Hematopoietic multipotent progenitor cell (in vitro differentiated cells): ENCODE measurements at regions not wholly inside any gene's neighbourhood (a gene's known extent, or its start where the extent isn't known, plus 50 kb on each side); places are given as distances from the start of the nearest gene placed in this dataset.
"Not testable (repeated sequence)": the region's sequence is repeated elsewhere in the genome, so short reads cannot be mapped to it uniquely, and the experiment has no call there.

ENCODE experiments used
- DNase-seq, 3 donors: peaks; one replicate each; pipeline ENCODE4 v3.0.0-alpha.2; 2011 to 2015; ENCODE audit warnings: low read depth in 2 of 3, low spot score in 2 of 3

DNA sequence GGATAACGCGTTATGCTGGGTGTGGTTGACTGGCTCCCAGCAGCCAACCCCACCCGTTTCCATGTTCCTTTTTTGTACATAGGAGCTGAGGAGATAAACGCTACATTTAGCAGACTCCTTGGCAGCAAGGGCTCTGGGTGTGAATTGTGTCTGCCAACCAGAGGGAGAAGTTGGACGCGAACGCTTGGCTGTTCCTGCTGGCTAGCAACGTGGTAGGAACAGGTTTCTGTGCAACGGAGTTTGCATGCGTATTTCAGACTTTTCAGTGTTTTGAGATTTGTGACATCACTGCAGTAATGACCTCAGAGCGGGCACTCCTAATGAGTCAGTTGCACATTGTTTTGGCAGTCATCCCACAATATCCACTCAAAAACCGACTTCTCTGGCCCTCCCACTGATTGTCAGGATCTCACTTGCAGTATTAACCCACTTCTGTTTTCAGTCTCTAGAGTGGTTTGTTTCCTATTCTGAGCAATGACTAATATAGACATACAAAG, 98.7 kb upstream of the RGS1 start:
- peak in 1 of 3 donors; percentile 29 for DNase-seq

- DNase-seq = peak in 2 of 3 donors; percentile 32 to 77
Observed at GRCh38 chr1:192477630-192478029, 97.9 kb upstream of the RGS1 start.

DNA sequence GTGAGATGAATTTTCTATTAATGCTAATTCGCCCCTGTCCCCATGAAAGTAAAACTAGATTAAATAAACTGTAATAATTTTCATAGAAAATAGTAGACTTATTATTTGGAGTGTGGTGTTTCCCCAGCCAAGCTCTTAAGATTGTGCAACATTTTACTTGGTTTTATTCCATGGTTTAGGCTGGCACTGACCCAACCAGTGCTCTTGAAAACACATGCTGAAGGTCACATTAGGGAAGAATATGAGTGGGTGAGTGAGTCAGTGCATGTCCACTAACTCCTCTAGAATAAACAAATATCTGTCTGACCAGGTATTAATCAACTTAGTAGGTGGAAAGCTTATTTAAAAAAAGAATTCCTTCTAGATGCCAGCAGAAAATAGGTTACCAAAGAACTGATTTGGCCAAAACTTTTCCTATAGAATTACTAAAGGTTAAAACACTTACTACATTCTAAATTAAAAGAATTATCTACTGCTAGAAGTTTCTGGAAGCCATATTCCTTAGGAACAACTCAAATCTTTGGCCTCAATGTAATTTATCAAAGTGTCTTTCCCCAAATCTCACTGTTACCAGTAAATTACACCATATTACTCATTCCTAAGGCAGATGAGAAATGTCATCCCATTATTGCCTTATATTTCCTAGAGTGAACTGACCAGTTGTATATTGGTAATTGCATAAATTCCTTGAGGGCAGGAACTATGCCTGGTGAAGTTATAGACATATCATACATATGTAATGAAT, 89.7 kb upstream of the RGS1 start:
- DNase-seq = no peak

DNA sequence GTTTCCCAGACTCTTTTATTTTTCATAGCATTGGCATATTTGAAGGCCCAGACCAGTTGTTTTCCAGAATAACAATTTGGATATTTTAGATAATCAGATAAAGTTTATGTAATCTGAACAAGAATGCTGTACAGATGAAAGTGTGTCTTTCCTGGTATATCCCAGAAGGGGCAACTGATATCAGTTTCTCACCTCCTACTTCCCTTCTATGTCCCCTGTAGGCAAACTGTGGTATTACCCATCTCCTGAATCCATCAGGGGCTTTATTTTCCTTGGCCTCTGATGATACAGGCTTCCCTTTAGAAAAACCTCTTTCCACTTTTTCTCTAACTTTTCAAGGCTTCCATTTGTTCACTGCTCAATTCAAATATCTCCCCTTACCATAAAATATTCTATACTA, 87.5 kb upstream of the RGS1 start:
- DNase-seq = no peak

- no peak for DNase-seq
Observed at GRCh38 chr1:192489047-192489446, 86.5 kb upstream of the RGS1 start.

- DNase-seq = peak in 2 of 3 donors; percentile 78 to 92
Observed at GRCh38 chr1:192489748-192490147, 85.8 kb upstream of the RGS1 start.

DNA sequence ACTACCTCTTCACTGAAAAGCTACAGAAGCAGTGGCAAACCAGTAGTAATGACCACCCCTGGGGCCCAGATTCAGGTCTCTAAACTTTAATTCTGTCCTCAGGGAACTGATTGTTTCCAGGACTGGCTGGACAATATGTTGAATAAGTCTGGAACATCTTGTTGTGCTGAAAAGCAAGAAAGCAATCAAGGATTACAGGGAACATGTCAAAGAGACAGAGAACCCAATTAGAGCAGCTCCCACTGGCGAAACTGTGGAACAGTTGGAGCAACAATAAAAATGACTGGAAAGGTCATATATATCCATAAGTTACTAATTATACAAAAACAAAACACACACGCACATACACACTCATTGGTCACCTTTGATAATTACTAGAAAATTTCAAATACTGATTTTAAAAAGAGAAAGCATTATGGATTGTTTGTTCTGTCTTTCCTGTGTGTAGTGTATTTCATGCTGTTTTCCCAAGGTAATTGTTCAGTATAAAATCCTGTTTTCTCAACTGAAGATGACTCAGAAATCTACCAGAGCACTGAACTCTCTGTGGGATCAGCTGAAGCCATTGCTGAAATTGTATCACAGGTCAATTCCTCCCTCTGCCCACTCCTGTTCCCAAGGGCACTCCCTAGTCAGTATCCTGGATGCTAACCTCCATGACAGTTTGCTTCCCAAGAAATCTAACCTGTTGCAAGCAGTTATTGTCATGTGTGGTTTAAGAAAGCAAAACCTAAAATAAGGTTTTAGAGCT, 83.6 kb upstream of the RGS1 start:
- no peak for DNase-seq

GRCh38 chr1:192493584-192493983, 82.0 kb upstream of the RGS1 start:
- no peak for DNase-seq

GRCh38 chr1:192496369-192497056, 79.1 kb upstream of the RGS1 start:
- DNase-seq = no peak

GRCh38 chr1:192497214-192497794, 78.3 kb upstream of the RGS1 start:
- no peak for DNase-seq

DNA sequence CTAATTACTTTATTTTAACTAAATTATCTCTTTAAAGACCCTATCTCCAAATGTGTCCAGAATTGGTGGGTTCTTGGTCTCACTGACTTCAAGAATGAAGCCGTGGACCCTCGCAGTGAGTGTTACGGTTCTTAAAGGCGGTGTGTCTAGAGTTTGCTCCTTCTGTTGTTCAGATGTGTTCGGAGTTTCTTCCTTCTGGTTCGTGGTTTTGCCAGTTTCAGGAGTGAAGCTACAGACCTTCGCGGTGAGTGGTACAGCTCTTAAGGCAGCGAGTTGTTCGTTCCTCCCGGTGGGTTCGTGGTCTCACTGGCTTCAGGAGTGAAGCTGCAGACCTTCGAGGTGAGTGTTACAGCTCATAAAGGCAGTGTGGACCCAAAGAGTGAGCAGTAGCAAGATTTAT, 77.5 kb upstream of the RGS1 start:
- DNase-seq = not testable (repeated sequence)

DNA sequence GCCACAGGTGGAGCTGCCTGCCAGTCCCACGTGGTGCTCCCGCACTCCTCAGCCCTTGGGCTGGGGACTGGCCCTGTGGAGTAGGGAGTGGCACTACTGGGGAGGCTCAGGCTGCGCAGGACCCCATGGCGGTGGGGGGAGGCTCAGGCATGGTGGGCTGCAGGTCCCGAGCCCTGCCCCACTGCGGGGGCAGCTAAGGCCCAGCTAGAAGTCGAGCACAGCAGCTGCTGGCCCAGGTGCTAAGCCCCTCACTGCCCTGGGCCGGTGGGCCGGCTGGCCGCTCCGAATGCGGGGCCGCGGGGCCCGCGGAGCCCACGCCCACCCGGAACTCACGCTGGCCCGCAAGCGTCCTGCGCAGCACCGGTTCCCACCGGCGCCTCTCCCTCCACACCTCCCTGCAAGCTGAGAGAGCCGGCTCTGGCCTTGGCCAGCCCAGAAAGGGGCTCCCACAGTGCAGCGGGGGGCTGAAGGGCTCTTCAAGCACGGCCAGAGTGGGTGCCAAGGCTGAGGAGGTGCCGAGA, 76.5 kb upstream of the RGS1 start:
- DNase-seq = not testable (repeated sequence)

- DNase-seq = not testable (repeated sequence)
Observed at GRCh38 chr1:192500541-192500940, 75.0 kb upstream of the RGS1 start.

GRCh38 chr1:192506741-192507155, 68.8 kb upstream of the RGS1 start:
- peak in 2 of 3 donors; percentile 44 to 70 for DNase-seq

- no peak for DNase-seq
Observed at GRCh38 chr1:192512426-192513162, 63.0 kb upstream of the RGS1 start.

DNA sequence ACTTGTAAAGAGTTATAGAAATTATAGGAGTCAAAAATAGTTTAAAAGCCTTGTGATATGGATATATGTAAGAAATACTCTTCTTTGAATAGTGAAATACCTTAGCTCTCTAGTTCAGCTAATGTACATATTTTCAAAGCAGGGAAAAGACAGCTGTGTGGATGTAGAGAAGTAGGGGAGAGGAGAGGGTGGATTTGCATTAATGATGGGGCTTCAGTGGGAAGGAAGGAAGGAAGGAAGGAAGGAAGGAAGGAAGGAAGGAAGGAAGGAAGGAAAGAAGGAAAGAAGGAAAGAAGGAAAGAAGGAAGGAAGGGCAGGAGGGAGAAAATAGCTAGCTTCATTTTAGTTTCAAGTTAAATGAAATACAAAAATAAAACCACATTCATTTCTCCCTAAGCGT, 62.4 kb upstream of the RGS1 start:
- DNase-seq = no peak

- no peak for DNase-seq
Observed at GRCh38 chr1:192513697-192514096, 61.9 kb upstream of the RGS1 start.

- DNase-seq = peak; percentile 65 to 95 (median 94)
Observed at GRCh38 chr1:192516776-192517297, 58.7 kb upstream of the RGS1 start.

DNA sequence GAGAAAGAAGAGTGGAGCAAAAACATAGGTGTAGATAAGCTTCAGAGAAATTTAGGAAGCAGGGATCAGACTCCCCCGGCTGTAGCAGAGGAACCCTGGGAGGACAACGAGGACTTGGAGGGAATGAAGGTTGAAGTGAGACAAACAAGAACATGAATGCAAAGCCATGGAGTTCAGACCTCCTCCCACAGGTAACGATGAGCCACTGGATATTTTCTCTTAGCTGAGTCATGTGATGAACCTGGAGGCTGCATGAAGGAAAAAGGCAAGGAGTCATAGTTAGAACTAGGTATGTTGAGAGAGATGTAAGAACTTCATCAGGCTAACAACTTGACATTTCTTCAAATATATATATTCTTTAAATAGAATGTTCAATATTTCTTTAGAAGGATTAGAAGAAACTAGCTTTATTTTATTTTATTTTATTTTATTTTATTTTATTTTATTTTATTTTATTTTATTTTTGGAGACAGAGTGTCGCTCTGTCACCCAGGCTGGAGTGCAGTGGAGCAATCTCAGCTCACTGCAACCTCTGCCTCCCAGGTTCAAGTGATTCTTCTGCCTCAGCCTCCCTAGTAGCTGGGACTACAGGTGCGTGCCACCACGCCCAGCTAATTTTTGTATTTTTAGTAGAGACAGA, 57.7 kb upstream of the RGS1 start:
- not testable (repeated sequence) for DNase-seq
